Gastroesophageal sphincter (tissue), 3 donors: ENCODE measurements at regions not wholly inside any gene's neighbourhood (a gene's known extent, or its start where the extent isn't known, plus 50 kb on each side); places are given as distances from the start of the nearest gene placed in this dataset.

Source experiments
- CTCF ChIP-seq, 4 experiments: fragments of 200-600 bp in 2 of 4; fragments of 450-650 bp in 2 of 4; sonication (generic) in 1 of 4; IDR thresholded peaks; one replicate each; pipeline ENCODE4 v1.5.1; 2017 to 2019; ENCODE audit warnings: antibody characterized with exemption in 4 of 4, mild to moderate bottlenecking in 2 of 4, moderate library complexity in 2 of 4
- EP300 ChIP-seq: sonication (generic); formaldehyde crosslinking; IDR thresholded peaks from one replicate; pipeline ENCODE4 v1.6.1; 2017; ENCODE audit warnings: antibody characterized with exemption, mild to moderate bottlenecking

- no peak for TF ChIP-seq CTCF (IDR thresholded peaks at IDR 0.05)
- TF ChIP-seq EP300, result no peak
Measured at GRCh38 chrX:77396781-77397180, 50.4 kb upstream of the FGF16 start.
